ENCODE measurements at regions not wholly inside any gene's neighbourhood (a gene's known extent, or its start where the extent isn't known, plus 50 kb on each side); places are given as distances from the start of the nearest gene placed in this dataset.

- no peak for DNase-seq (ENCODE audit: low spot score in 2 of 2)
- Histone ChIP-seq H3K4me1 (no peaks in the 10 kb centered on the region), H3K27me3 (no peaks in the 10 kb centered on the region), H3K27ac (no peak overlapping the region), H3K9me3 (no peaks in the 10 kb centered on the region), H3K36me3 (no peaks in the 10 kb centered on the region), H3K4me3 (no peak overlapping the region)
- intact Hi-C loops (cut with DNase I; ENCODE audit: low total_unique reads) = no loop called here
- TF ChIP-seq CTCF (IDR thresholded peaks at IDR 0.05) (no peak), POLR2AphosphoS5 (IDR thresholded peaks at IDR 0.05) (no peak), POLR2A (IDR thresholded peaks at IDR 0.05) (no peak)
Measured at GRCh38 chr1:60298290-60298689, 224.7 kb upstream of the C1orf87 start.

- intact Hi-C loops (cut with DNase I; ENCODE audit: low total_unique reads) = no loop called here
- no peak for DNase-seq (ENCODE audit: low spot score in 2 of 2)
- no peaks in the 10 kb centered on the region for H3K9me3 ChIP-seq
Measured at GRCh38 chr1:60296794-60297193, 223.2 kb upstream of the C1orf87 start.

GRCh38 chr1:60292140-60292539, 218.6 kb upstream of the C1orf87 start:
- intact Hi-C loops (cut with DNase I; ENCODE audit: low total_unique reads) = no loop called here
- Histone ChIP-seq H3K36me3 (no peaks in the 10 kb centered on the region), H3K4me1 (no peaks in the 10 kb centered on the region), H3K4me3 (no peak overlapping the region), H3K27ac (no peak overlapping the region), H3K27me3 (no peaks in the 10 kb centered on the region), H3K9me3 (no peaks in the 10 kb centered on the region)
- no peak for TF ChIP-seq POLR2A (IDR thresholded peaks at IDR 0.05)
- TF ChIP-seq POLR2AphosphoS5 (IDR thresholded peaks at IDR 0.05) = no peak
- no peak for TF ChIP-seq CTCF (IDR thresholded peaks at IDR 0.05)
- no peak for DNase-seq (ENCODE audit: low spot score in 2 of 2)

More at GRCh38 chr1:60296794-60297193, 223.2 kb upstream of the C1orf87 start:
- Histone ChIP-seq H3K4me3 (no peak overlapping the region), H3K4me1 (no peaks in the 10 kb centered on the region), H3K36me3 (no peaks in the 10 kb centered on the region), H3K27me3 (no peaks in the 10 kb centered on the region), H3K27ac (no peak overlapping the region)
- TF ChIP-seq POLR2AphosphoS5 (IDR thresholded peaks at IDR 0.05) (no peak), POLR2A (IDR thresholded peaks at IDR 0.05) (no peak), CTCF (IDR thresholded peaks at IDR 0.05) (no peak)

GRCh38 chr1:60290393-60290792, 216.8 kb upstream of the C1orf87 start:
- DNase-seq (ENCODE audit: low spot score in 2 of 2) = no peak
- Histone ChIP-seq H3K4me3 (no peak overlapping the region), H3K27ac (no peak overlapping the region), H3K36me3 (no peaks in the 10 kb centered on the region), H3K27me3 (no peaks in the 10 kb centered on the region), H3K9me3 (no peaks in the 10 kb centered on the region), H3K4me1 (no peaks in the 10 kb centered on the region)
- TF ChIP-seq CTCF (IDR thresholded peaks at IDR 0.05) (no peak), POLR2AphosphoS5 (IDR thresholded peaks at IDR 0.05) (no peak), POLR2A (IDR thresholded peaks at IDR 0.05) (no peak)
- intact Hi-C loops (cut with DNase I; ENCODE audit: low total_unique reads) = no loop called here

GRCh38 chr1:60287536-60287935, 214.0 kb upstream of the C1orf87 start:
- H3K4me3 ChIP-seq = no peak overlapping the region
- no peaks in the 10 kb centered on the region for H3K4me1 ChIP-seq
- H3K27ac ChIP-seq = no peak overlapping the region
- DNase-seq (ENCODE audit: low spot score in 2 of 2) = no peak
- TF ChIP-seq POLR2AphosphoS5 (IDR thresholded peaks at IDR 0.05) (no peak), POLR2A (IDR thresholded peaks at IDR 0.05) (no peak), CTCF (IDR thresholded peaks at IDR 0.05) (no peak)
- no peaks in the 10 kb centered on the region for H3K27me3 ChIP-seq
- no peaks in the 10 kb centered on the region for H3K9me3 ChIP-seq
- intact Hi-C loops (cut with DNase I; ENCODE audit: low total_unique reads) = loop anchor here (10.0 kb wide), 1 partner anchor 1167 kb away; no protein-coding TSS in a partner anchor
- H3K36me3 ChIP-seq = no peaks in the 10 kb centered on the region

Measured in breast epithelium (tissue), 4 donors.